ENCODE measurements at regions not wholly inside any gene's neighbourhood (a gene's known extent, or its start where the extent isn't known, plus 50 kb on each side); places are given as distances from the start of the nearest gene placed in this dataset.
"Not testable (repeated sequence)": the region's sequence is repeated elsewhere in the genome, so short reads cannot be mapped to it uniquely, and the experiment has no call there.

- DNase-seq (ENCODE audit: low read depth, low spot score); H3K27ac ChIP-seq: not testable (repeated sequence)
Measured at GRCh38 chr22:22296047-22296446, 51.5 kb downstream of the VPREB1 start.

- not testable (repeated sequence) for DNase-seq (ENCODE audit: low read depth, low spot score)
Measured at GRCh38 chr22:22297159-22297793, 52.7 kb downstream of the VPREB1 start.

GRCh38 chr22:22297794-22298653 is 53.4 kb downstream of the VPREB1 start:
- H3K27ac ChIP-seq, result peak overlapping the region; percentile 58
- not testable (repeated sequence) for DNase-seq (ENCODE audit: low read depth, low spot score)

More at GRCh38 chr22:22297159-22297793, 52.7 kb downstream of the VPREB1 start:
- peak overlapping the region; percentile 58 for H3K27ac ChIP-seq

- not testable (repeated sequence) for DNase-seq (ENCODE audit: low read depth, low spot score)
- peak overlapping the region; percentile 58 for H3K27ac ChIP-seq
Measured at GRCh38 chr22:22298654-22299009, 54.0 kb downstream of the VPREB1 start.

- DNase-seq (ENCODE audit: low read depth, low spot score); H3K27ac ChIP-seq: not testable (repeated sequence)
Measured at GRCh38 chr22:22300511-22300910, 55.9 kb downstream of the VPREB1 start.

- not testable (repeated sequence) for DNase-seq (ENCODE audit: low read depth, low spot score); H3K27ac ChIP-seq
Measured at GRCh38 chr22:22300946-22301345, 56.4 kb downstream of the VPREB1 start.

GRCh38 chr22:22316589-22316988 is 72.0 kb downstream of the VPREB1 start:
- no peak overlapping the region for H3K27ac ChIP-seq
- no peak for DNase-seq (ENCODE audit: low read depth, low spot score)

- H3K27ac ChIP-seq, result no peak overlapping the region
- no peak for DNase-seq (ENCODE audit: low read depth, low spot score)
Measured at GRCh38 chr22:22318723-22319465, 74.3 kb downstream of the VPREB1 start.

GRCh38 chr22:22321743-22322611 is 77.4 kb downstream of the VPREB1 start:
- DNase-seq (ENCODE audit: low read depth, low spot score); H3K27ac ChIP-seq: not testable (repeated sequence)

GRCh38 chr22:22322792-22323191 is 78.2 kb downstream of the VPREB1 start:
- no peak for DNase-seq (ENCODE audit: low read depth, low spot score)
- no peak overlapping the region for H3K27ac ChIP-seq

GRCh38 chr22:22327723-22328122 is 83.1 kb downstream of the VPREB1 start:
- no peak for DNase-seq (ENCODE audit: low read depth, low spot score)

GRCh38 chr22:22329792-22330191 is 85.2 kb downstream of the VPREB1 start:
- no peak overlapping the region for H3K27ac ChIP-seq
- no peak for DNase-seq (ENCODE audit: low read depth, low spot score)

More at GRCh38 chr22:22327723-22328122, 83.1 kb downstream of the VPREB1 start:
- no peak overlapping the region for H3K27ac ChIP-seq

- not testable (repeated sequence) for H3K27ac ChIP-seq; DNase-seq (ENCODE audit: low read depth, low spot score)
Measured at GRCh38 chr22:22335640-22336039, 91.1 kb downstream of the VPREB1 start.

GRCh38 chr22:22336333-22336732 is 91.7 kb downstream of the VPREB1 start:
- DNase-seq (ENCODE audit: low read depth, low spot score); H3K27ac ChIP-seq: not testable (repeated sequence)

- not testable (repeated sequence) for DNase-seq (ENCODE audit: low read depth, low spot score); H3K27ac ChIP-seq
Measured at GRCh38 chr22:22338778-22339177, 94.2 kb downstream of the VPREB1 start.

GRCh38 chr22:22341736-22342135 is 97.2 kb downstream of the VPREB1 start:
- no peak overlapping the region for H3K27ac ChIP-seq
- no peak for DNase-seq (ENCODE audit: low read depth, low spot score)

GRCh38 chr22:22342697-22343580 is 98.4 kb downstream of the VPREB1 start:
- DNase-seq (ENCODE audit: low read depth, low spot score), result peak; percentile 64
- H3K27ac ChIP-seq, result no peak overlapping the region

GRCh38 chr22:22343581-22344296 is 99.2 kb downstream of the VPREB1 start:
- no peak for DNase-seq (ENCODE audit: low read depth, low spot score)
- no peak overlapping the region for H3K27ac ChIP-seq

All from epithelial cell of prostate (primary cell).